ENCODE measurements at regions not wholly inside any gene's neighbourhood (a gene's known extent, or its start where the extent isn't known, plus 50 kb on each side); places are given as distances from the start of the nearest gene placed in this dataset.

GRCh38 chr11:95345651-95346050, 114.6 kb upstream of the SESN3 start:
- intact Hi-C loops (cut with micrococcal nuclease), result no loop called here
- Histone ChIP-seq H3K36me3 (ENCODE audit: control insufficient read depth, insufficient read depth, low read length) (no peaks in the 10 kb centered on the region), H3K14ac (replicated peaks; ENCODE audit: low read depth, low read length) (no peak overlapping the region), H3K4me2 (ENCODE audit: low read depth, low read length) (no peak overlapping the region), H2AK5ac (ENCODE audit: low read depth, low read length) (no peak overlapping the region), H3K4me1 (ENCODE audit: control insufficient read depth, insufficient read depth, low read length) (no peaks in the 10 kb centered on the region), H3K9ac (ENCODE audit: low read depth, low read length) (no peak overlapping the region), H3K79me1 (ENCODE audit: low read depth in 1 of 2, low read length in 2 of 2) (no peaks in the 10 kb centered on the region), H2AK9ac (replicated peaks; ENCODE audit: low read depth, low read length, poor library complexity) (no peak overlapping the region), H3K27me3 (ENCODE audit: control insufficient read depth, insufficient read depth, low read length) (no peaks in the 10 kb centered on the region; the same call in 1 of the 2 replicates), H3K9me1 (ENCODE audit: insufficient read depth, low read length) (no peaks in the 10 kb centered on the region), H4K91ac (ENCODE audit: insufficient read depth, low read depth, low read length) (no peak overlapping the region), H3K27ac (ENCODE audit: insufficient read depth, low read length) (no peak overlapping the region), H3K4me3 (ENCODE audit: insufficient read depth, low read depth, low read length) (no peak overlapping the region), H4K20me1 (ENCODE audit: insufficient read depth, low read length) (no peaks in the 10 kb centered on the region), H3K23ac (ENCODE audit: low read depth, low read length) (no peak overlapping the region), H3K4ac (ENCODE audit: low read depth, low read length) (no peak overlapping the region), H2AFZ (replicated peaks; ENCODE audit: low read length, poor library complexity) (no peak overlapping the region), H4K5ac (ENCODE audit: low read depth, low read length) (no peak overlapping the region), H4K8ac (ENCODE audit: low read depth in 2 of 2, low read length in 2 of 2) (no peak overlapping the region), H2BK20ac (ENCODE audit: low read depth, low read length) (no peak overlapping the region), H3K18ac (ENCODE audit: low read depth, low read length) (no peak overlapping the region), H2BK120ac (ENCODE audit: low read depth, low read length) (no peak overlapping the region), H3K56ac (ENCODE audit: extremely low read depth, insufficient read depth, low read length) (no peak overlapping the region), H2BK15ac (ENCODE audit: low read depth, low read length) (no peak overlapping the region), H3K9me3 (ENCODE audit: control insufficient read depth, insufficient read depth, low read length) (no peaks in the 10 kb centered on the region), H2BK5ac (ENCODE audit: low read depth, low read length, poor library complexity, severe bottlenecking) (no peak overlapping the region)
- no TSS peak for BruUV-seq (replicated peaks)
- ChIA-PET CTCF (no interaction called here), POLR2A (ENCODE audit: unreplicated experiment) (no interaction called here)
- ATAC-seq (ENCODE audit: low read depth) (no peak), DNase-seq (no peak)
- in situ Hi-C loops (cut with MboI; ENCODE audit: low sequenced_read_pairs), result no loop called here
- TF ChIP-seq CTCF (conservative IDR thresholded peaks at IDR 0.05; ENCODE audit: low read depth, low read length) (no peak), MXI1 (IDR thresholded peaks at IDR 0.05; ENCODE audit: borderline replicate concordance, low read depth, low read length) (no peak), ELK1 (IDR thresholded peaks at IDR 0.05; ENCODE audit: borderline replicate concordance, low read depth, low read length) (no peak), MAZ (IDR thresholded peaks at IDR 0.05; ENCODE audit: borderline replicate concordance, low read depth, low read length) (no peak), NFE2L2 (IDR thresholded peaks at IDR 0.05; ENCODE audit: low read depth, low read length) (no peak), CHD1 (IDR thresholded peaks at IDR 0.05; ENCODE audit: low read depth, low read length) (no peak), SMC3 (IDR thresholded peaks at IDR 0.05; ENCODE audit: low read depth, low read length) (no peak), BHLHE40 (IDR thresholded peaks at IDR 0.05; ENCODE audit: low read depth, low read length) (no peak), CEBPB (IDR thresholded peaks at IDR 0.05; ENCODE audit: low read depth, low read length) (no peak), POLR2A (IDR thresholded peaks at IDR 0.05; ENCODE audit: low read depth, low read length) (no peak), USF2 (IDR thresholded peaks at IDR 0.05; ENCODE audit: low read depth, low read length) (no peak)
- dilution Hi-C loops (cut with HindIII; ENCODE audit: low sequenced_read_pairs, unreplicated experiment), result no loop called here

Data from IMR-90 (cell line).